Rectal smooth muscle tissue (tissue), 1 donor: ENCODE measurements at regions not wholly inside any gene's neighbourhood (a gene's known extent, or its start where the extent isn't known, plus 50 kb on each side); places are given as distances from the start of the nearest gene placed in this dataset.

Experiments
- H3K27ac ChIP-seq: one replicate; pipeline ENCODE4 v1.7.0; 2013; ENCODE audit warnings: low read depth, low read length, inconsistent platforms
- H3K27me3 ChIP-seq: one replicate; pipeline ENCODE4 v1.7.0; 2013; ENCODE audit warnings: low read length; ENCODE audit not compliant: control insufficient read depth, insufficient read depth
- H3K36me3 ChIP-seq: one replicate; pipeline ENCODE4 v1.7.0; 2013; ENCODE audit warnings: low read length; ENCODE audit not compliant: control insufficient read depth, insufficient read depth
- H3K4me1 ChIP-seq: one replicate; pipeline ENCODE4 v1.7.0; 2013; ENCODE audit warnings: low read length; ENCODE audit not compliant: control insufficient read depth, insufficient read depth
- H3K4me3 ChIP-seq: one replicate; pipeline ENCODE4 v1.7.0; 2013; ENCODE audit warnings: low read length
- H3K9ac ChIP-seq: one replicate; pipeline ENCODE4 v1.7.0; 2013; ENCODE audit warnings: low read length

DNA sequence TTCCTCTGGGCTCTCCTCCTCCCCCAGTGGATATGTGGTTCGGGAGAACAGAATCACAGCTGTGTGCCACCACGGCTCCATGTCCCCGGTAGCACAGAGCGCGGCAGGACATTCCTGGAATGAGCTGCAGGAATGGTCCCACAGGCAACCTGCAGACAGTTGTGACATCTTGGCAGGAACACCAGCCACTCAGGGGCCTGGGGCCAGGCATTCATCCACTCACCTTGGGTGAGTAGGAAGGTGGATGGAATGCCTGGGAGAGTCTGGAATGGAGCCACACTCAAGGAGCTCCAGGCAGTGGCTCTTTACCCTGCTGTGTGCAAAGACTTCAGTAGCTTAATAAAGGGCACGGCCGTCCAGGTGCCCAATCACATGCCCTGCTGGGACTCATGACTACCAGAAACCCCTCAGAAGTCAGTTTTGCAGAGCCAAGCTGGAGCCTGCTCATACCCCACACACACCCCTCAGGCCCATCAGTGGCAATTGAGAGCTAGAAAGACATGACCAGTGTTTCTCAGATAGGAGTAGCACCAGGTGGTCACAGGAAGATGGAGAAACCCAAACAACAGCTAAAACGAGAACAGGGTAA lies 117.3 kb upstream of the PRR20G start:
- Histone ChIP-seq H3K27me3 (peaks cover 2% of the 10 kb centered on the region), H3K36me3 (no peaks in the 10 kb centered on the region), H3K9ac (no peak overlapping the region), H3K4me3 (no peak overlapping the region), H3K4me1 (no peaks in the 10 kb centered on the region), H3K27ac (no peak overlapping the region)

DNA sequence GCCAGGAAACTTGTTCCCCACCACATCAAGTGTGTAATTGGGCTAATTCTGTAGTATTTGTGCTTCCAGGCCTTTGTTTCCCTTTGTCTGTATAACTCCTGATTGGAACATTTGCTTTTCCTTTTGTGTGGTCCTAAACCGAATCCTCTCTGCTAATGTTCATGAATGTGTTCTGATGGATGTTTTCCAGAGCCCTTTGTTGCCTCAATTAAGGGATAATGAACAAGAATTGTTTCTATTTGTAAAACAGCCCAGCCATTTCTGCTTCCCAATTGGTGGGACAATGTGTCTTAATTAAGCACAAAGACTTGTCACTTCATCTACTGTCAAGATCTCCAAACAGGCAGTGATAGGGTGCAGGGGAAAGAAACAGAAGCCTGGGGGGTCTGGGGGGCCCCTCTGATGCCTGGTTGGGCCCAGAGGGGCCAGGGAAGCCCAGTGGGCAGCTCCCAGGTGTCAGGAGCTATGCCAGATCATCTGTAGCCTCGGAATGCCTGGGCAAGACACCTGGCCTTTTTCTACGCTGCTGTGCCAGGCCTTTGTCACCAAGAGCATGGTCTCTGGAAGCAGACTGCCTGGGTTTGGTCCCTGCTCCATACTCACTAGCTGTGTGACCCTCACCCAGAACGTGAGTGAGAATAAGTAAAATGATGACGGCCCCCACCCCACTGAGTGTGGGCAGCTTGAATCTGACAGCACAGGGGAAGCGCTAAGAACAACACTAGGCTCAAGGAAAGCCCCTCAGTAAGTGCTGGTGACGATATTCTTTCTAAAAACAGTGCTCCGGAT lies 116.6 kb upstream of the PRR20G start:
- Histone ChIP-seq H3K36me3 (no peaks in the 10 kb centered on the region), H3K4me1 (no peaks in the 10 kb centered on the region), H3K4me3 (no peak overlapping the region), H3K27ac (no peak overlapping the region), H3K9ac (no peak overlapping the region), H3K27me3 (peaks cover 2% of the 10 kb centered on the region)

DNA sequence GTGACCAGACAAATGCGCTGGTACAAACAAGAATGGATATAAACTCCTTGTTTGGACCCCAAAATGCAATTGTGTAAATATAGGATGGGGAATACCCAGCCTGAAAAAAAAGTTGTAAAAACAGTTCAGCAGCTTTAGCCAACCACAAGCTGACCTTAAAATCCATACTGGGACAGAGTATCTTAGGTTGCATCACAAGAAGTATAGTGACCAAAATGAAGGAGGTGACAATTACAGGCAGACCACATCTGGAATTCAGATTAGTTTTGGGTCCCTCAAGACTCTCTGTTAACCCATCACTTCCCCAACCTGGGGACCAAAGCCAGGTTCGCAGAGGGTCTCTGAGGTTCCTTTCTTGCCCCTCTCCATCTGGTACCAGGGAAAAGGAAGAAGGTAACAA lies 115.9 kb upstream of the PRR20G start:
- no peaks in the 10 kb centered on the region for H3K4me1 ChIP-seq
- H3K27me3 ChIP-seq, result peaks cover 2% of the 10 kb centered on the region
- H3K36me3 ChIP-seq, result no peaks in the 10 kb centered on the region
- H3K27ac ChIP-seq, result no peak overlapping the region
- H3K9ac ChIP-seq, result no peak overlapping the region
- H3K4me3 ChIP-seq, result no peak overlapping the region

GRCh38 chr3:127399154-127399553 lies 111.3 kb upstream of the PRR20G start:
- H3K4me1 ChIP-seq, result no peaks in the 10 kb centered on the region
- H3K36me3 ChIP-seq, result no peaks in the 10 kb centered on the region
- no peak overlapping the region for H3K4me3 ChIP-seq
- no peak overlapping the region for H3K27ac ChIP-seq
- H3K9ac ChIP-seq, result no peak overlapping the region
- H3K27me3 ChIP-seq, result no peaks in the 10 kb centered on the region

DNA sequence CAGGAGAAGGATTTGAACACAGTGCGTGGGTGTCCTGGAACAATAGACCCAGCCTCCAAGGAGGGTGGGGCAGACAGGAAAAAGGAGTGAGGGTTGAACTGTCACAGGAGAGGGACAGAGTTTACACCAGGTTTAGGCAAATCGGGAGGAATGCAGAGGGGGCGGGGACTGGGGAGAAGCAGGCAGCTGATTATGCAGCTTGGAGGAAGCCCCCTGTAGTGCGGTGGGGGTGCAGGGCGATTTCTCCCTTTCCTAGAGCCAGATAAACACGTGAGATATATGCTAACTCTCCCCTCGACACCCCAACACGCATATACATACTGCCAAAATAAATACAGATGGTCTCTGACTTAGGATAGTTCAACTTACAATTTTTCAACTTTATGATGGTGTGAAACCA lies 108.6 kb upstream of the PRR20G start:
- H3K9ac ChIP-seq, result no peak overlapping the region

GRCh38 chr3:127395663-127396355 lies 108.0 kb upstream of the PRR20G start:
- H3K36me3 ChIP-seq, result no peaks in the 10 kb centered on the region
- H3K4me1 ChIP-seq, result no peaks in the 10 kb centered on the region

More for the DNA sequence above, 108.6 kb upstream of the PRR20G start:
- no peaks in the 10 kb centered on the region for H3K4me1 ChIP-seq
- no peak overlapping the region for H3K4me3 ChIP-seq
- H3K27me3 ChIP-seq, result no peaks in the 10 kb centered on the region
- no peak overlapping the region for H3K27ac ChIP-seq
- H3K36me3 ChIP-seq, result no peaks in the 10 kb centered on the region

DNA sequence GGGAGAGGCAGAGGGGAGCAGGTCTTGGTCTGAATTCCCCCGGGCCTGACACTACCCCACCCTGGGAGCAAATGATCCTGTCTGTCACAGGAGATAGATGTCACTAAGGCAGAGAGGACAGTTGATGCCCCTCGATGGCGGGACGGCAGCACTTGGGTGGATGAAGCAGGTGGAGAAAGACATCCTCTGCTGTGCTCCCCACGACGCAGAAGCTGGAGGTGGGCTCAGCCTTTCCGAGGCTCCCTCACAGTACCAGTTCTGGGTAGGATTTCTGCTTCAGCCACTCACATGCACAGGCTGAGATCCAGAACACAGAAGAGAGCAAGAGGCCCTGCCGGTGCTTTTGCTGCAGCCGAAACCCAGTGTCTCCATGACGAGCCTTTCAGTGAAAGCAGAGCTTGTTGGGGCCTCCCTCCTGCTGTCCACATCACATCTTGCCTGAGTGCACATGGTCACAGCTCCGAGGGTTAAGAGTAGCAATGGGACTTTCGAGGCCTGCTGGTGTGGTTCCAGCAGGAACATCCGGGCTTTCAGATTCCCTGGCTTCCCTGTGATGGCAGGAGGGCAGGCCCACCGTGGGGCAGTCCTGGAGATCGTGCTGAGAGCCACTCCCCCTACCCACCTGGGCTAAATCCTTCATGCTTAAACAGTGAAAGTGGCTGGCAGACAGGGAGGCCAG lies 107.3 kb upstream of the PRR20G start:
- H3K9ac ChIP-seq, result no peak overlapping the region
- H3K4me1 ChIP-seq, result no peaks in the 10 kb centered on the region
- no peak overlapping the region for H3K4me3 ChIP-seq
- H3K27me3 ChIP-seq, result no peaks in the 10 kb centered on the region
- H3K36me3 ChIP-seq, result no peaks in the 10 kb centered on the region
- no peak overlapping the region for H3K27ac ChIP-seq

More at GRCh38 chr3:127395663-127396355, 108.0 kb upstream of the PRR20G start:
- Histone ChIP-seq H3K4me3 (no peak overlapping the region), H3K27ac (no peak overlapping the region), H3K9ac (no peak overlapping the region), H3K27me3 (no peaks in the 10 kb centered on the region)

- no peak overlapping the region for H3K9ac ChIP-seq
- no peak overlapping the region for H3K27ac ChIP-seq
- peaks cover 3% of the 10 kb centered on the region for H3K27me3 ChIP-seq
- H3K4me1 ChIP-seq, result no peaks in the 10 kb centered on the region
- no peaks in the 10 kb centered on the region for H3K36me3 ChIP-seq
- no peak overlapping the region for H3K4me3 ChIP-seq
Observed at GRCh38 chr3:127394031-127394430, 106.2 kb upstream of the PRR20G start.

- Histone ChIP-seq H3K27ac (no peak overlapping the region), H3K27me3 (peaks cover 3% of the 10 kb centered on the region), H3K4me3 (no peak overlapping the region)
Observed at GRCh38 chr3:127393131-127393820, 105.4 kb upstream of the PRR20G start.

DNA sequence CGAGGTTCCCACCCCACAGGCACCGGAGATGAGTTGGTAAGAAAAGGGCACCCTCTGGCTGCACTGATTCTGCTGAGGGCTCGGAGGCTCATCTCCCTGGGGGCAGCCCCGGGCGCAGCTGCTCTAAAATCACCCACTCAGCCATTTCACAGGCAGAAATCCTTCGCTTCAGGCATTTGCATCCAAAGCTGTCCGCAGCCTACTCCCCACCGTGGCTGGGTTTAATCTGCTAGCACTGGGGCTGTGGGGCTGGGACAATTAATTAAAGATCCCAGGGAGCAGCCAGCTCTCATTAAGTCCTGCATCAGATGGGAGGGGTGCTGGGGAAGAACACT lies 104.3 kb upstream of the PRR20G start:
- no peak overlapping the region for H3K27ac ChIP-seq
- H3K9ac ChIP-seq, result no peak overlapping the region
- no peak overlapping the region for H3K4me3 ChIP-seq
- H3K27me3 ChIP-seq, result peaks cover 3% of the 10 kb centered on the region
- no peaks in the 10 kb centered on the region for H3K4me1 ChIP-seq
- H3K36me3 ChIP-seq, result no peaks in the 10 kb centered on the region

More at GRCh38 chr3:127393131-127393820, 105.4 kb upstream of the PRR20G start:
- no peaks in the 10 kb centered on the region for H3K36me3 ChIP-seq
- no peaks in the 10 kb centered on the region for H3K4me1 ChIP-seq
- H3K9ac ChIP-seq, result no peak overlapping the region

- Histone ChIP-seq H3K9ac (no peak overlapping the region), H3K27me3 (peaks cover 3% of the 10 kb centered on the region), H3K27ac (no peak overlapping the region)
Observed at GRCh38 chr3:127391436-127392155, 103.8 kb upstream of the PRR20G start.

More at GRCh38 chr3:127391436-127392155, 103.8 kb upstream of the PRR20G start:
- Histone ChIP-seq H3K4me1 (no peaks in the 10 kb centered on the region), H3K4me3 (no peak overlapping the region), H3K36me3 (no peaks in the 10 kb centered on the region)
